Memory B cell (primary cell): ENCODE measurements at regions not wholly inside any gene's neighbourhood (a gene's known extent, or its start where the extent isn't known, plus 50 kb on each side); places are given as distances from the start of the nearest gene placed in this dataset.

Source experiments
- ATAC-seq: fragments of 150-1000 bp; cut with Tn5 transposase; 2 replicates; pipeline ENCODE4 v1.10.0; 2021; ENCODE audit warnings: low read depth, mild to moderate bottlenecking, moderate library complexity
- DNase-seq, 2 donors: peaks; one replicate each; pipeline ENCODE4 v3.0.0; 2022; ENCODE audit warnings: low spot score in 2 of 2
- H3K27ac Mint-ChIP-seq: one replicate; pipeline ENCODE4 v1.8.0; 2022; ENCODE audit warnings: mild to moderate bottlenecking, moderate library complexity, mixed read lengths
- H3K27me3 Mint-ChIP-seq: one replicate; pipeline ENCODE4 v1.8.0; 2022; ENCODE audit warnings: mixed read lengths
- H3K36me3 Mint-ChIP-seq: one replicate; pipeline ENCODE4 v1.8.0; 2022; ENCODE audit warnings: mild to moderate bottlenecking, mixed read lengths
- H3K4me1 Mint-ChIP-seq: one replicate; pipeline ENCODE4 v1.8.0; 2022; ENCODE audit warnings: mixed read lengths
- H3K4me3 Mint-ChIP-seq: one replicate; pipeline ENCODE4 v1.8.0; 2022; ENCODE audit warnings: mild to moderate bottlenecking, moderate library complexity, mixed read lengths
- H3K9me3 Mint-ChIP-seq: one replicate; pipeline ENCODE4 v1.8.0; 2022; ENCODE audit warnings: mixed read lengths

DNA sequence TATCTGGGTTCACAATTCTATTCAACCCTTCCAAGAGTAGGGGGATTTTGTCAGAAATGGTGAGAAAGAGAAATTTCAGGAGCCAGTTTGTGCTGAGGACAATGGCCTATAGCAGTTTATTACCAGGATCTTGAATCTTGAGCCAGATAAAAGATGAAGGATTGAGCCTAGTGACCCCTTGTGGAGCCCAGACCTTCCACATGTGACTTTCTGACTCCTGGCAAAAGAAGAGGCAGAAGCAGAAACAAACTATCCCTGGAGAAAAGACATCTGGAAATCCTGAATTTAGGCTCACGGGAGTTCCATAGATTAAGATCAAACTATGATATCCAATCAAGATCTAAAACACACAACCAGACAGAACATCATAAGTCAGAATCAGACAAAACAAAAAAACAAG, 60.9 kb upstream of the CHRM2 start:
- Mint-ChIP-seq H3K9me3 (peaks cover 11% of the 10 kb centered on the region), H3K36me3 (no peaks in the 10 kb centered on the region), H3K4me1 (no peaks in the 10 kb centered on the region), H3K27ac (no peak overlapping the region), H3K4me3 (no peak overlapping the region), H3K27me3 (no peaks in the 10 kb centered on the region)
- ATAC-seq (no peak), DNase-seq (no peak)

GRCh38 chr7:136803028-136803427, 65.4 kb upstream of the CHRM2 start:
- Mint-ChIP-seq H3K4me1 (no peaks in the 10 kb centered on the region), H3K27me3 (no peaks in the 10 kb centered on the region), H3K4me3 (no peak overlapping the region), H3K9me3 (peaks cover 9% of the 10 kb centered on the region), H3K27ac (no peak overlapping the region), H3K36me3 (no peaks in the 10 kb centered on the region)
- ATAC-seq (no peak), DNase-seq (no peak)

DNA sequence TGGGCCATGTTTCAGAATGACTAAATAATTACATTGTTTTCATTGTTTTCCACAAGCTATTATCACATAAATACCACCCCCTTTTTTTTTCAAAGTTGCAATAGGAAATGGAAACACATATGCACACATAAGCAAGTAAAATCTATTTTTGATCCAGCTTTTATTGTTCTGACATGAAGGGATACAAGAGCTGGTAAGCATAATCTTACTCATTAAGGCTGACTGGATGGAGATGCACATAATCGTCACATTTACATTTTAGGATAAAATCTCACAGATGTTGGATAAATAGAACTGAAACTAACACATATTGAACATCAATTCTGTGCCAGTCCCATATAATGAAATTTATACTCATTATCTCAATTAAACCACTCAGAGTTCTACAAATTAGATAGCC, 84.5 kb upstream of the CHRM2 start:
- ATAC-seq, result no peak
- no peaks in the 10 kb centered on the region for H3K27me3 Mint-ChIP-seq
- no peaks in the 10 kb centered on the region for H3K36me3 Mint-ChIP-seq
- H3K4me1 Mint-ChIP-seq, result no peaks in the 10 kb centered on the region
- no peak overlapping the region for H3K27ac Mint-ChIP-seq
- H3K4me3 Mint-ChIP-seq, result no peak overlapping the region
- DNase-seq, result no peak
- H3K9me3 Mint-ChIP-seq, result peaks cover 11% of the 10 kb centered on the region

DNA sequence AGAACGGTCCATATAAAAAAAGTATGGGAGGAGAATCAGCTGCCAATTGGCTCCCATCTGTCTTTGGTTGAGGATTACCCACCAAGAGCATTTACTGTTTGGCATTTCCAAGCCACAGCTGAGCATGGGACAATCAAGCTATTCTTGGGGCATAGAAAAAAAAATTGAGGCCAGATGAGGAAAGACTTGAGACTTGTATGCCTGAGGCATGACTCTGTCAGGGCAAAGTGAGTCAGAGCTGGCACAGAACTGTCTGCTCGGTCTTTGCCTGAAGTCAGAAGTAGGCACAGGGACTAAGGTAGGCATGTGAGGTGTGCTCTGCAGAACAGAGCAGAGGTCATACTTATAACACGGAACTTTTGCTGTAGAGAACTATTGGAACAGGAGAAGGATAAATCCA, 126.5 kb upstream of the CHRM2 start:
- H3K4me1 Mint-ChIP-seq, result no peaks in the 10 kb centered on the region
- H3K36me3 Mint-ChIP-seq, result no peaks in the 10 kb centered on the region
- peaks cover 9% of the 10 kb centered on the region for H3K9me3 Mint-ChIP-seq
- no peak for DNase-seq
- no peaks in the 10 kb centered on the region for H3K27me3 Mint-ChIP-seq
- H3K4me3 Mint-ChIP-seq, result no peak overlapping the region
- ATAC-seq, result no peak
- H3K27ac Mint-ChIP-seq, result no peak overlapping the region

DNA sequence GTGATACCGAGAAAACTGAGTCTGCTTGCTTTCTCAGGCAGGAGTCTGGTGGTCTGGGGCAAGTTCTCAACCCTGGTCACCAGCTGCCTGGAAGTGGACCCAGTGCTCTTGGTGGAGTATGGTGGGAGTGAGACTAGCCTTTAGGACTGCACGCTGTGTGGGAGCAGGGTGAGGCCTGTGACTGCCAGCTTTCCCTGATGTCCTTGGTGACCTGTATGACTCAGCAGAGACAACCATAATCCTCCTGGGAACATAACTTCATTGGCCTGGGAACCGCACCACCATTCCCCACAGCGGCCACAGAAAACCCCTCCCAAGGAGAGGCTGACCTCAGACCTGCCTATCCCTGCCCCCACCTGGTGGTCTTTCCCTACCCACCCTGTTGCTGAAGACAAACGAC, 139.5 kb upstream of the CHRM2 start:
- Mint-ChIP-seq H3K36me3 (no peaks in the 10 kb centered on the region), H3K4me1 (no peaks in the 10 kb centered on the region), H3K9me3 (peaks cover 11% of the 10 kb centered on the region), H3K27ac (no peak overlapping the region), H3K27me3 (no peaks in the 10 kb centered on the region), H3K4me3 (no peak overlapping the region)
- DNase-seq (no peak), ATAC-seq (no peak)

DNA sequence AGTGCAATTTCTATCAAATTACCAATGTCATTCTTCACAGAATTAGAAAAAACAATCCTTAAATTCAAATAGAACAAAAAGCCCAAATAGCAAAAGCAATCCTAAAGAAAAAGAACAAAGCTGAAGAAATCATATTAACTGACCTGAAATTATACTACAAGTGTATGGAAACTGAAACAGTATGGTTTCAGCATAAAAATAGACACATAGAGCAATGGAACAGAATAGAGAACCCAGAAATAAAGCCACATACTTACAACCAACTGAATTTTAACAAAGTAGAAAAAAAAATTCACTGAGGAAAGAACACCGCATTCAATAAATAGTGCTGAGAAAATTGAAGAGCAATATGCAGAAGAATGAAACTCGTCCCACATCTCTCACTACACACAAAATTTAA, 142.0 kb upstream of the CHRM2 start:
- H3K4me3 Mint-ChIP-seq, result no peak overlapping the region
- H3K36me3 Mint-ChIP-seq, result no peaks in the 10 kb centered on the region
- ATAC-seq, result no peak
- no peak for DNase-seq
- no peaks in the 10 kb centered on the region for H3K27me3 Mint-ChIP-seq
- H3K27ac Mint-ChIP-seq, result no peak overlapping the region
- no peaks in the 10 kb centered on the region for H3K4me1 Mint-ChIP-seq
- peaks cover 9% of the 10 kb centered on the region for H3K9me3 Mint-ChIP-seq

DNA sequence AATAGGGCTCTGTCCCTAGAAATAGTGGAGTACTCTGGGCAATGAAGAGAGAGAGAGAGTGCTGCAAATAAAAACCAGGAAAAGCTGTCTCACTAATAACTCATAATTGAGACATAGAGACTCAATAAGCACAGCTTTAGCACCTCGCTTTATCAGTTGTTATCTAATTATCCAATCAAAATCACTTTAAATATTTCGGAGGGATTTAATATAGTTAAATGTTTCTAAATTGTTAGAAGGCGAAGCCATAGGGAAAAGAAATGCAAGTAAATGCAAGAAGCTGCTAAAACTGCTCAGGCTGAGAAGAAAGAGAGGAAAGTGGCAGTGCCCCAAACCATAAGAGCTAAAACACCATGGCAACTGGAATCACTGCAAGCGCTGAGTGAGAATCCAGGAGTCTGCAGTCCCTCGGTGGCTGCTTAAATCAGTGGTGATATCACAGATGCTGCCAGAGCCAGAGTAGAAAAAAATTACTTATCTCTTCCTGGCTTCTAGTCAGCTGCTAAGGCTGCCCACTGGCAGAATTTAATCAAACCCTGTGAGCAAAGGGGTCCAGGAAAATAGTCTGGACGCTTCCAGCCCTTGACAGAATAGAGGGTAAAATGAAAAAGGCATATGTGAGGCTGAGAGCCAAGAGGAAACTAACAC, 150.4 kb upstream of the CHRM2 start:
- Mint-ChIP-seq H3K9me3 (peaks cover 5% of the 10 kb centered on the region), H3K27me3 (no peaks in the 10 kb centered on the region), H3K4me3 (no peak overlapping the region), H3K36me3 (no peaks in the 10 kb centered on the region), H3K4me1 (no peaks in the 10 kb centered on the region), H3K27ac (no peak overlapping the region)
- ATAC-seq (no peak), DNase-seq (no peak)

DNA sequence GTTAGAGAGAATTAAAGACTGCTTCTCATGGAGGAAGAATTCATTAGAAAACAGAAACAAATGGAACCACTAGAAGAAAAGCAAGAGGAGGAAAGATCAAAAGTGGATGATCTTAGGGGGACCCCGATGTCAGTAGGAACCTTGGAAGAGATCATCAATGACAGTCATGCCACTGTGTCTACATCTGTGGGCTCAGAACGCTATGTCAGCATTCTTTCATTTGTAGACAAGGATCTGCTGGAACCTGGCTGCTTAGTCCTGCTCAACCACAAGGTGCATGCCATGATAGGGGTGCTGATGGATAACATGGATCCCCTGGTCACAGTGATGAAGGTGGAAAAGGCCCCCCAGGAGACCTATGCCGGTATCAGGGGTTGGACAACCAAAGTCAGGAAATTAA, 154.4 kb upstream of the CHRM2 start:
- Mint-ChIP-seq H3K9me3 (peaks cover 5% of the 10 kb centered on the region), H3K36me3 (no peaks in the 10 kb centered on the region), H3K4me1 (no peaks in the 10 kb centered on the region), H3K4me3 (no peak overlapping the region), H3K27ac (no peak overlapping the region), H3K27me3 (no peaks in the 10 kb centered on the region)
- no peak for ATAC-seq
- DNase-seq, result no peak

- no peaks in the 10 kb centered on the region for H3K36me3 Mint-ChIP-seq
- DNase-seq (no peak), ATAC-seq (no peak)
- no peak overlapping the region for H3K4me3 Mint-ChIP-seq
- no peaks in the 10 kb centered on the region for H3K4me1 Mint-ChIP-seq
- H3K27me3 Mint-ChIP-seq, result no peaks in the 10 kb centered on the region
- no peak overlapping the region for H3K27ac Mint-ChIP-seq
- peaks cover 3% of the 10 kb centered on the region for H3K9me3 Mint-ChIP-seq
These were observed 157.7 kb upstream of the CHRM2 start for GRCh38 chr7:136710751-136711150.

- Mint-ChIP-seq H3K4me3 (no peak overlapping the region), H3K27me3 (no peaks in the 10 kb centered on the region), H3K4me1 (no peaks in the 10 kb centered on the region), H3K36me3 (no peaks in the 10 kb centered on the region), H3K27ac (no peak overlapping the region), H3K9me3 (peaks cover 3% of the 10 kb centered on the region)
- ATAC-seq, result no peak
- DNase-seq, result no peak
These were observed 158.6 kb upstream of the CHRM2 start for GRCh38 chr7:136709876-136710275.

GRCh38 chr7:136702913-136703312, 165.5 kb upstream of the CHRM2 start:
- H3K9me3 Mint-ChIP-seq, result peaks cover 1% of the 10 kb centered on the region
- no peak for DNase-seq
- no peak overlapping the region for H3K27ac Mint-ChIP-seq

GRCh38 chr7:136698977-136699376, 169.5 kb upstream of the CHRM2 start:
- Mint-ChIP-seq H3K4me1 (no peaks in the 10 kb centered on the region), H3K27me3 (no peaks in the 10 kb centered on the region), H3K9me3 (peaks cover 1% of the 10 kb centered on the region), H3K27ac (no peak overlapping the region), H3K36me3 (no peaks in the 10 kb centered on the region), H3K4me3 (no peak overlapping the region)
- ATAC-seq (no peak), DNase-seq (no peak)

More at GRCh38 chr7:136702913-136703312, 165.5 kb upstream of the CHRM2 start:
- Mint-ChIP-seq H3K4me3 (no peak overlapping the region), H3K36me3 (no peaks in the 10 kb centered on the region), H3K27me3 (no peaks in the 10 kb centered on the region), H3K4me1 (no peaks in the 10 kb centered on the region)
- ATAC-seq, result no peak

DNA sequence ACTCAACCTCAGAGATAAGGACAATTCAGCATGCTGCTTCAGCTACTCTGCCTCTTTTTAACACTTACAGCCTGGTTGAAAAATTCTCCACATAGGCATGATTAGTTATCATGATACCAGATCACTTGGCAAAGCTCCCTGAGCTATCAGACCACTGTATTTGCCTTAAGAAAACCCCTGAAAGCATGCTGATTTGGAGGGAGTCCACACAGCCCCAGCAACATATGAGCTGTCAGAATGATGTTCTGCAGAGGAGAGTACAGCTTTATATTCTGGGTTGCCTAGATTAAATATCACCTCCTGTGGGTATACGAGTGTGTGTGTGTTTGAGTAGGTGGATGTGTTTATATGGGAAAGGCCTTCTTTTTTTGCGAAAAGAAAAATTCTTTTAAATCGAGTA, 170.2 kb upstream of the CHRM2 start:
- ATAC-seq (no peak), DNase-seq (no peak)
- H3K27me3 Mint-ChIP-seq, result no peaks in the 10 kb centered on the region
- no peak overlapping the region for H3K27ac Mint-ChIP-seq
- no peak overlapping the region for H3K4me3 Mint-ChIP-seq
- H3K4me1 Mint-ChIP-seq, result no peaks in the 10 kb centered on the region
- H3K9me3 Mint-ChIP-seq, result peaks cover 1% of the 10 kb centered on the region
- H3K36me3 Mint-ChIP-seq, result no peaks in the 10 kb centered on the region

- DNase-seq (no peak), ATAC-seq (no peak)
- no peak overlapping the region for H3K4me3 Mint-ChIP-seq
- peaks cover 1% of the 10 kb centered on the region for H3K9me3 Mint-ChIP-seq
- no peaks in the 10 kb centered on the region for H3K4me1 Mint-ChIP-seq
- no peaks in the 10 kb centered on the region for H3K36me3 Mint-ChIP-seq
- no peaks in the 10 kb centered on the region for H3K27me3 Mint-ChIP-seq
- H3K27ac Mint-ChIP-seq, result no peak overlapping the region
These were observed 171.2 kb upstream of the CHRM2 start for GRCh38 chr7:136697271-136697670.
